ENCODE measurements at regions not wholly inside any gene's neighbourhood (a gene's known extent, or its start where the extent isn't known, plus 50 kb on each side); places are given as distances from the start of the nearest gene placed in this dataset.

- no peak for DNase-seq
These were observed 207.2 kb upstream of the DAPK1 start for GRCh38 chr9:87290241-87291052.

- no peak for DNase-seq
These were observed 205.0 kb upstream of the DAPK1 start for GRCh38 chr9:87292449-87293191.

- DNase-seq, result no peak
These were observed 203.5 kb upstream of the DAPK1 start for GRCh38 chr9:87294126-87294525.

GRCh38 chr9:87300915-87301314, 196.8 kb upstream of the DAPK1 start:
- DNase-seq, result no peak

GRCh38 chr9:87301371-87301770, 196.3 kb upstream of the DAPK1 start:
- DNase-seq, result no peak

GRCh38 chr9:87305151-87305550, 192.5 kb upstream of the DAPK1 start:
- DNase-seq, result no peak

- no peak for DNase-seq
These were observed 191.7 kb upstream of the DAPK1 start for GRCh38 chr9:87306006-87306405.

GRCh38 chr9:87307848-87308247, 189.8 kb upstream of the DAPK1 start:
- no peak for DNase-seq

GRCh38 chr9:87309236-87309635, 188.4 kb upstream of the DAPK1 start:
- DNase-seq, result no peak

GRCh38 chr9:87310827-87311523, 186.7 kb upstream of the DAPK1 start:
- no peak for DNase-seq

- DNase-seq, result no peak
These were observed 178.0 kb upstream of the DAPK1 start for GRCh38 chr9:87319656-87320055.

- DNase-seq, result no peak
These were observed 177.4 kb upstream of the DAPK1 start for GRCh38 chr9:87320146-87320884.

- DNase-seq, result no peak
These were observed 174.6 kb upstream of the DAPK1 start for GRCh38 chr9:87322840-87323635.

- no peak for DNase-seq
These were observed 173.7 kb upstream of the DAPK1 start for GRCh38 chr9:87323928-87324327.

- DNase-seq, result peak; percentile 51
These were observed 173.0 kb upstream of the DAPK1 start for GRCh38 chr9:87324613-87325194.

- DNase-seq, result no peak
These were observed 170.0 kb upstream of the DAPK1 start for GRCh38 chr9:87327575-87328125.

GRCh38 chr9:87333802-87334201, 163.9 kb upstream of the DAPK1 start:
- DNase-seq, result no peak

GRCh38 chr9:87334366-87334765, 163.3 kb upstream of the DAPK1 start:
- DNase-seq, result no peak

- no peak for DNase-seq
These were observed 161.3 kb upstream of the DAPK1 start for GRCh38 chr9:87336407-87336806.

GRCh38 chr9:87336914-87337333, 160.7 kb upstream of the DAPK1 start:
- peak; percentile 27 for DNase-seq

GRCh38 chr9:87337335-87338087, 160.2 kb upstream of the DAPK1 start:
- no peak for DNase-seq
